ENCODE measurements at regions not wholly inside any gene's neighbourhood (a gene's known extent, or its start where the extent isn't known, plus 50 kb on each side); places are given as distances from the start of the nearest gene placed in this dataset.
A peak's percentile ranks its signal among the peaks of the same experiment; 100 is the strongest.

GRCh38 chr5:117463881-117464570, 889.4 kb upstream of the SEMA6A start:
- DNase-seq: no peak

DNA sequence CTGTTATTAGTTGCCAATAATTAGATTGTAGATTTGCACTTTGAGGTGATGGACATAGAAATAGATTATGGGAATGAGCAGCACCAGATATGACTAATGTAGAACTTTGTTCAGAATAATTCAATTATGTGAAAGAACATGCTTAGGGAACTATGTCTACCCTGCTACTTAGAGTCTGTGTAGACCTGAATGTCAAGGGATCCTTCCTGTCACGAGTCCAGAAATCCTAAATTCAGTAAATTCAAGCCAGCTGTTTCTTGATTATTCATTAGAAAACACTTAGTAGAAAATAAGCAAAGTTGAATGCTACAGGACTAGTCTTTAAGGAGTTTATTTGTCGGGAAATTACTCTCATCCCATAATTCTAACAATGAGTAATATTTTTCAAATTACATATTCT, 887.3 kb upstream of the SEMA6A start:
- no peak for DNase-seq

- DNase-seq: no peak
Measured at GRCh38 chr5:117461403-117461802, 886.8 kb upstream of the SEMA6A start.

DNA sequence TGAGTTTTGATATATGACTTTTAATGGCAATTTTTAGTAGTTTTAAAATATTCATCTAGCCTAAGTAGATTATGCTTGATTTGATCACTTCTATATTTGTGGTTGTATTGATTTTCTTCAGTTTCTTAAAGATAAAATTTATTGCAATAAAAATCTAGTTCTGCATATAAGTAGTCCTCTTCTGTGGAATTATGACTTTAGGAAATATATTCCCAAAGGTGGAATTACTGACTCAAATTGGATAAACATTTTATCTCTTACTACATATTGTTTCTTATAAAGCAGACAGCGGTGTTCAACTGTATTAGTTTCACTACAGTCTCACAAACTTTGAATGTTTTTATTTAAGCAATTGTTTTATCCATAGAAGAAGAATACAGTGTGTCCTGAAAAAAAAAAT, 883.0 kb upstream of the SEMA6A start:
- DNase-seq: no peak

GRCh38 chr5:117456866-117457470, 882.3 kb upstream of the SEMA6A start:
- DNase-seq: no peak

- no peak for DNase-seq
Measured at GRCh38 chr5:117455236-117456233, 880.9 kb upstream of the SEMA6A start.

DNA sequence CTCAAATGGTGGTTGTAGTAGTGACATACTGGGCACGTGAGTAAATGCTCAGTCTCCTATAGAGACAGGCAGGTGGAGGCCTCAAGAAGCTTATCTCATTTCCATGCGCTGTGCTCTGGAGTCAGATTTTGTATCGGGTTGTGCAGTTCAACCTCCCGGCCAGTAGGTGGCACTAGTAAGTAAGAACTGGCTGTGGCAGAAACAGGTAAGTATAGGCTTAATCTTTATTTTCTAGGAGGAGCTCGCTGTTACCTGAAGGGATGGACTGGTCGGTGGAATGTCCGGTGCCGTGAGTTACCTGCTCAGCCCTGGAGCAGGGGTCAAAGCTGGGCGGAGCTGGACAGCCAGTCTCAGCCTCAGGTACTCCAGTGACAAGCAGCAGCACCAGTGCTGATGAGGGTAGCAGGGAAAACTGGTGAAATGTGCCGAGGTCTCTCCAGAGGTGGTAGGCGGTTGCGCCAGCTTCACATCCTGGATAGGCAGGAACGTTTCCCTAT, 880.1 kb upstream of the SEMA6A start:
- peak; percentile 14 for DNase-seq

GRCh38 chr5:117436846-117437245, 862.2 kb upstream of the SEMA6A start:
- no peak for DNase-seq

- no peak for DNase-seq
Measured at GRCh38 chr5:117435203-117435602, 860.6 kb upstream of the SEMA6A start.

DNA sequence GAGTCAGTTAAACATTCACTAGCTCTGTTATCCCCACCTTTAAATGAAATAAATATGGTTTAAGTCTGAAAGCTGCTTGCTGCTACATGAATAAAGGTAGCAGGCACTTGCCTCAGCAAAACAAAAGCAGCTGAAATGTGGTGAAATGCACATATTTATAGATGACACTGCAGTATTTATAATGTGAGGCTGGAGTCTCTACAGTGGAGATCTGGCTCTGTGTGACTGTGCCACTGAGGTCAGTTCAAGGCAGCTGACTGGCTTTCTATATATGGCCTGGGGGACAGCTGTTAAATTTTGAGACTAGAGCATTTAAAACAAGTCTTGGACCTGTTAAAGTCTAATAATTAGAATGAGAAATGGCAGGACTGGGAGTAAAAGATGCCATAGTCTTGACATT, 859.6 kb upstream of the SEMA6A start:
- no peak for DNase-seq

GRCh38 chr5:117433818-117434217, 859.2 kb upstream of the SEMA6A start:
- no peak for DNase-seq

DNA sequence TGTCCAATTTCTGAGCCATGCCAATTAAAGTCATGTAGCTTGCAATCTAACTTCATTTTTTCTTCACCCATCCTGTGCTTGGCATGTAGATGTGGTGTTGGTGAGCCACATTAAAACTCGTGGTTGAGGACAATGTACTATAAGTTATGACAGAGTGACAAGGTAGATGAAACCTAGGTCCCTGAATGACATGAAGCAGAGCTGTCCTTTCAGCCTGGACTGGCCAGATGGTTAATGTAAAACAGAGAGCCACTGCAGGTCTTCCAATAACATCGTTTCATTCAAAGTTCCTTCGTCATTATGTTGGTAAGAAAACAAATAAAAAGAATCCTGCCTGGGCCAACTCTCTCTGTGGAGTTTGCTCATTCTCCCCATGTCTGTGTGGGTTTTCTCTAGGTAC, 856.5 kb upstream of the SEMA6A start:
- DNase-seq: no peak

DNA sequence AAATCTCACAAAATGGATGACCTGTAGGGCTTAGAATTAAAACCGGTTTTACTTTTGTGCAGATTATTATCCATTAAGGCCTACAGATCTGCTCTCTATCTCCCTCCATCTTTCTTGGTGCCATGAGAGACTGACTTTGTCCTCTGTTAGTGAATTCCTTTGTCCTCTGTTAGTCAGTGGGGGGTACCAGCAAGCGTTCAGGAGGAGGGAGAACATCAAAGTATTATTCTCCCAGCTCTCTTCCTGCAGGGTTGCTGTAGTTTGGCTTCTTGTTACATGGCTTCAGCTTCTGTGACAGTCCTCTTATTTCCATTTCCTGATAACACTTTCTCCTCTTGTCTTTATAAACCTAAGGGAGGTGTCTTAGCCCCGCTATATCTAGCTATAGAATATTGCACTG, 850.5 kb upstream of the SEMA6A start:
- DNase-seq: no peak

GRCh38 chr5:117424559-117424958, 849.9 kb upstream of the SEMA6A start:
- DNase-seq: no peak

GRCh38 chr5:117417501-117417900, 842.9 kb upstream of the SEMA6A start:
- DNase-seq: no peak

DNA sequence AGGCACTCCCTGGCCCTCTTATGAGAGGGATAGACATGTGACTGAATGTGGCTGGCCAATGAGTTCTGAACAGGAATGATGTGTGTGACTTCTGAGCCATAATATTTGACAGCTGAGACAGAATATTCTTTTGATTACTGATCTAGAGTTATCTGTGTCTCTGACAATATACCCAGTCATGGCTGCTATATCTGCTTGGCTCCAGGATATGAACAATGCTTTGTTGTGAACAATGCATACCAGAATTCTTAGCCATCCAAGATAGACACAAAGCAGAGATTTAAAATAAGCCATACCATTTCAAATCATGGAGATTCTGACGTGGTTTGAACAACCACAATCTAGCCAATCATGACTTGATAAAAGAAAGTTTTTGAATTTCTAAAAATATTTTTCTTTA, 840.3 kb upstream of the SEMA6A start:
- no peak for DNase-seq

GRCh38 chr5:117411701-117412100, 837.1 kb upstream of the SEMA6A start:
- DNase-seq: no peak

GRCh38 chr5:117405197-117405596, 830.6 kb upstream of the SEMA6A start:
- DNase-seq: no peak

DNA sequence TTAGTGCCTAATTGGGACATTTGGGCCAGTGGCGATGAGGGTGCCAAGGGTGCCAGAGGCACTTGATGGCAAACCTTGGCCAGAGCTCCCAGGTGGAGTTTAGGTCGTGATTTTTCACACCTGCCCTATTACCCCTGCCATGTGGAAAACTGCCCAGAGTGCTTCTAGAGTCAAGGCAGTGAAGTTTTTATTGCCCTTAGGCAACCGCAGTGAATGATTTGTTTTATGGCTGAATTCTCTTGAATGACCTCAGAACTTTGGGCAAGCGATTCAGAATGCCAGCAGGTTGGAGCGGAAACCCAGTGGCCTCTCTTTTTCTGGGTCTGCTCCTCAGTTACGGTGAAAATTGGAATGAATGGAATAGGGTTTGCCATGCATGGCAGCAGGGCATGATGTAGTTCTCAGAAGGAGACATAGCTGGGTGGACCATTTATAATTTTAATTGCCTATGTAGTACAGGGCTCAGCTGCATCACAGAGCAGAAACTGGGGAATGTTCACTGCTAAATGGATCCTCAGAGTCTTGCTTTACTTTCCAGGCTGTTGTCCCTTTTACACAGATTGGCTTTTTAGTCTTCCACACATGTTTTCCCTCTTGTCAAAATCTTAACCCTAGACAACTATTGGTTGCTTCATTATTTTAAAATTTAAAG, 820.0 kb upstream of the SEMA6A start:
- DNase-seq: no peak

DNA sequence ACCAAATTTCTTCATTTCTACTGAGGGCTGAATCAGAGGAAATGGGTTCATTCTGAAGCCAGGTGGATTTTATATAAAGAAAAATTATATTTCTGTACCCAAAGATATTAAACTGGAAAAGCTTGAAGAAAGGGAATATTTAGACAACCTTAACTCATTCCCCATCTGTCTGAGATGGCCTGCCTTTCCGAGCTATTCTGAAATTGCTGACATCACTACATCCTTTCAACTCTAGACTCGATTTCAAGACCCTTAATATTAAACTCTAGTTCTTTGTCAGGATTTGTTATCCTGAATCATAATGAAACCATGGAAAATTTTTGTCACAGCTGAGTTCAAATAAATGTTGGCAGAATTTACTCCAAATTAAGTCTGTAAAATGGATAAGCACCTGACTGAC, 818.5 kb upstream of the SEMA6A start:
- no peak for DNase-seq

DNA sequence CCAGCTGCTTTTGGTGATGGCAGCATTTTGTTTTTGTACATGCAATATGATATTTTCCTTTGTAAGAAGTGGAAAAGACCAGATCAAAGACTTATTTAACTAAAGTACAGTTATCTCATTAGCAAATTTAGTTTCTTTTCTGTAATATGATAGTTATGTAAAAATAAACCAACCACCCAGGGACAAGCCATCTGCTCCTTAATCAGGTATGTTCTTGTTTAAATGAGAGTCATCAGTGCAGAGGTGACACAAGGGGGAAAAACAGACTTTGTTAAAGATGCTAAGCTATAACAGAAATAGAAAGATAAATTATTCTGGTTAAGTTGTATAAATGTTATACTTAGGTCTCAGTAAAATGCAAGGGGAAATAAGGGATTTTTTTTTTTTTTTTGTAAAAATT, 805.7 kb upstream of the SEMA6A start:
- no peak for DNase-seq

GRCh38 chr5:117379521-117379920, 804.9 kb upstream of the SEMA6A start:
- DNase-seq: no peak

- no peak for DNase-seq
Measured at GRCh38 chr5:117376748-117377147, 802.1 kb upstream of the SEMA6A start.
